ENCODE measurements at regions not wholly inside any gene's neighbourhood (a gene's known extent, or its start where the extent isn't known, plus 50 kb on each side); places are given as distances from the start of the nearest gene placed in this dataset.
"Not testable (repeated sequence)": the region's sequence is repeated elsewhere in the genome, so short reads cannot be mapped to it uniquely, and the experiment has no call there.

DNA sequence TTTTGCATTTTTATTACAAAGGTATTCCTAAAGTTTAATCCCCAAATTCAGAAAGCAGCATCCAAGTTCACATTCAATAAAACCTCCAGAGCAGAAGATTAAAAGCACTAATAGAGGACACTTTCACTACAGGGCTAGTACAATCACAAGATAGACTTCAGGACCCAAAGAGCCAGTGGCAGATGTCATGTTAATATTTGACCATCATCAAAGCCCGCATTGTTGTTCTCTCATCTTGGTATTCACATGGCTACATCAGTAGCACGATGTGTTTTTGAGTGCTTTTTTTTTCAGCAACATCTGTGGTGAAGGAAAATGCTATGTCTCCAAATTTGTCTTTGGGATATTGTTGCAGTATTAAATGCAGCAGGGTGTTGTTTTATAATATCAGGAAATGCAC lies 134.3 kb downstream of the ARL4A start:
- Histone ChIP-seq H3K9me3 (replicated peaks; ENCODE audit: control insufficient read depth, low read depth, low read length) (no peaks in the 10 kb centered on the region), H3K4me1 (ENCODE audit: control insufficient read depth, insufficient read depth, low read length) (no peaks in the 10 kb centered on the region), H3K4me3 (ENCODE audit: low read length) (no peak overlapping the region), H3K36me3 (ENCODE audit: control insufficient read depth, insufficient read depth, low read length) (no peaks in the 10 kb centered on the region), H3K27ac (ENCODE audit: low read length) (no peak overlapping the region), H3K27me3 (ENCODE audit: control insufficient read depth, insufficient read depth, low read length) (no peaks in the 10 kb centered on the region)
- DNase-seq, result no peak
- no CpG with 5 or more reads among the region's 2 CpGs for WGBS (ENCODE audit: insufficient coverage)

DNA sequence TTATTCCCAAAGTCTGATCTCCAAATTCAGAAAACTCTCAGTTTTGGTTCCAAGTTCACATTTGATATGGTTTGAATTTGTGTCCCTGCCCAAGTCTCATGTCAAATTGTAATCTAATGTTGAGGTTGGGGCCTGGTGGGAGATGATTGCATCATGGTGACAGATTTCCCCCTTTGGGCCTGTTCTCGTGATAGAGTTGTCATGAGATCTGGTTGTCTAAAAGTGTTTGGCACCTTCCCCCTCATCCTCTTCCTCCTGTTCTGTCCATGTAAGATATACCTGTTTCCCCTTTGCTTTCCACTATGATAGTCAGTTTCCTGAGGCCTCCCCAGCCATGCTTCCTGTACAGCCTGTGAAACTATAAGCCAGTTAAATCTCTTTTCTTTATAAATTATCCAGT lies 138.6 kb downstream of the ARL4A start:
- DNase-seq, result no peak
- H3K27ac ChIP-seq (ENCODE audit: low read length), result no peak overlapping the region

DNA sequence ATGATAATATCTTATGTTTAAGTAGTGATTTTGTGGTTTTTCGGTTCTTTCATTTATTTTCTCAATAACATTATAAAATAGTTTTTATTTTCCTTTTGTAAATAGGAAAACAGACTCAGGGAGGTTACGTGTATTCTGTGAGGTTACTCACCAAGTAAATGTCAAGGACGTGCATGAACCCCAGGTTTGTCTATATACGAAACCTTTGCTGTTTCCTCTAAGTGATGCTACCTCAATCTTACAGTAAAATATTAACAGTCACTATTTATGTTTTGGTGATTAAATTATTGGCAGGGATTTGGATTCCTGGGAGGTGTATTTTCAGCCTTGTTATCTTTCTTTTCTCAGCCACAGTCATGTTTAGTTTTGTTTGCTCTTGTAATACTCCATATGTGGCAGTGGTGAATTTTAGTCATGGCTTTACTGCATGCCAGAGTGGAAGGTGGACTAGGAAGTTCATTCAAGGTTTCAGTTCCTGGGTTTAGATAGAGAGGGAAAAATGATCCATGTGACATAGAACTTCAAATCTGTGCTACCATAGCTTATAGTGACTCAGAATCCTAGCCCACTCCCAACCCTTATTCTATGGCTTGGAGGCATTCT lies 139.9 kb downstream of the ARL4A start:
- no CpG with 5 or more reads among the region's 4 CpGs for WGBS (ENCODE audit: insufficient coverage)
- Histone ChIP-seq H3K9me3 (replicated peaks; ENCODE audit: control insufficient read depth, low read depth, low read length) (no peaks in the 10 kb centered on the region), H3K36me3 (ENCODE audit: control insufficient read depth, insufficient read depth, low read length) (no peaks in the 10 kb centered on the region), H3K27me3 (ENCODE audit: control insufficient read depth, insufficient read depth, low read length) (no peaks in the 10 kb centered on the region), H3K4me3 (ENCODE audit: low read length) (no peak overlapping the region), H3K27ac (ENCODE audit: low read length) (no peak overlapping the region), H3K4me1 (ENCODE audit: control insufficient read depth, insufficient read depth, low read length) (no peaks in the 10 kb centered on the region)
- no peak for DNase-seq

More for the DNA sequence above, 138.6 kb downstream of the ARL4A start:
- no peaks in the 10 kb centered on the region for H3K4me1 ChIP-seq (ENCODE audit: control insufficient read depth, insufficient read depth, low read length)
- H3K9me3 ChIP-seq (replicated peaks; ENCODE audit: control insufficient read depth, low read depth, low read length), result no peaks in the 10 kb centered on the region
- H3K36me3 ChIP-seq (ENCODE audit: control insufficient read depth, insufficient read depth, low read length), result no peaks in the 10 kb centered on the region
- no peak overlapping the region for H3K4me3 ChIP-seq (ENCODE audit: low read length)
- no peaks in the 10 kb centered on the region for H3K27me3 ChIP-seq (ENCODE audit: control insufficient read depth, insufficient read depth, low read length)
- no CpG with 5 or more reads among the region's 1 CpG for WGBS (ENCODE audit: insufficient coverage)

DNA sequence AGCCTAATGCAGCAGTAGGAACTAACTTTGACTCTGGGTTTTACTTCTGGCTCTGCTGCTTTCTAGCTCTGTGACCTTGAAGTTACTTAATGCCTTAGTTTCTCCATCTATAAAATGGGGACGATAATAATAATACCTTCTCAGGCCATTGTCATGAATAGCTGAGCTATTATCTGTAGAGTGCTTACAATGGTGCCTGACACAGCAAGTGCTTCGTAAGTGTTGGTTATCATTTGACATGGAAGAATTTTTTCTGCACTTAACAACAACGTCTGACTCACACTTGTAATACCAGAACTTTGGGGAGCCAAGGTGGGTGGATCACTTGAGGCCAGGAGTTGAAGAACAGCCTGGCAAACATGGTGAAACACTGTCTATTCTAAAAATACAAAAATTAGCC lies 140.5 kb downstream of the ARL4A start:
- WGBS (ENCODE audit: insufficient coverage), result no CpG with 5 or more reads among the region's 3 CpGs
- no peak for DNase-seq
- Histone ChIP-seq H3K4me3 (ENCODE audit: low read length) (no peak overlapping the region), H3K27ac (ENCODE audit: low read length) (no peak overlapping the region), H3K36me3 (ENCODE audit: control insufficient read depth, insufficient read depth, low read length) (no peaks in the 10 kb centered on the region), H3K27me3 (ENCODE audit: control insufficient read depth, insufficient read depth, low read length) (no peaks in the 10 kb centered on the region), H3K9me3 (replicated peaks; ENCODE audit: control insufficient read depth, low read depth, low read length) (no peaks in the 10 kb centered on the region), H3K4me1 (ENCODE audit: control insufficient read depth, insufficient read depth, low read length) (no peaks in the 10 kb centered on the region)

DNA sequence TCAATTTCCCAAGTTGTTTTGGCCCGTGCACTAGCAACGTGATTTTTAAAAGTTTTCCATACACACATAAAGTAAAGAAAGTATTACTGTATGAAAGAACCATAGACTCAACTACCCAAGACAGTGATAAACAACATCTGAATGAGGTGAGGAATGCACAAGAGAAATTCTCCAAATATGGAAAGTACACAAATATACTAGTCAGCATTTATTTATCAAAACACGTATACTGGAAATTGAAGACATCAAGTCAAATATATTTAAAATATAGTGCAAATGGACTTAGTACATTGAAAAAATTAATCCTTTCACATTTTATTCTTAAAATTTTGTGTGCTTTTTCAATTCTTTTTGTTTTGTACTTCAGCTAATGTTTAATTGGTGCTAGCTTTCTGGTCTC lies 143.6 kb downstream of the ARL4A start:
- DNase-seq, result peak; percentile 23
- no CpG with 5 or more reads among the region's 3 CpGs for WGBS (ENCODE audit: insufficient coverage)
- Histone ChIP-seq H3K4me3 (ENCODE audit: low read length) (no peak overlapping the region), H3K27ac (ENCODE audit: low read length) (no peak overlapping the region), H3K27me3 (ENCODE audit: control insufficient read depth, insufficient read depth, low read length) (no peaks in the 10 kb centered on the region), H3K36me3 (ENCODE audit: control insufficient read depth, insufficient read depth, low read length) (no peaks in the 10 kb centered on the region), H3K9me3 (replicated peaks; ENCODE audit: control insufficient read depth, low read depth, low read length) (peaks cover 8% of the 10 kb centered on the region), H3K4me1 (ENCODE audit: control insufficient read depth, insufficient read depth, low read length) (no peaks in the 10 kb centered on the region)

DNA sequence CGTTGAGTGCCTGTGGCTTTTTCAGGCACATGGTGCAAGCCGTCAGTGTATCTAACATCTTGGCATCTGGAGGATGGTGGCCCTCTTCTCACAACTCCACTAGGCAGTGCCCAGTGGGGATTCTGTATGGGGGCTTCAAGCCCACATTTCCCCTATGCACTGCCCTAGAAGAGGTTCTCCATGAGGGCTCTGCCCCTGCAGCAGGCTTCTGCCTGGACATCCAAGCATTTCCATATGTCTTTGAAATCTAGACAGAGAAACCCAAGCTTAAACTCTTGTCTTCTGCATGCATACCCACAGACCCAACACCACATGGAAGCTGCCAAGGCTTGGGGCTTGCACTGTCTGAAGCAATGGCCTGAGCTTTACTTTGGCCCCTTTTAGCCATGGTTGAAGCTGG lies 146.4 kb downstream of the ARL4A start:
- DNase-seq, result no peak
- no peak overlapping the region for H3K27ac ChIP-seq (ENCODE audit: low read length)
- no peak overlapping the region for H3K4me3 ChIP-seq (ENCODE audit: low read length)
- H3K4me1 ChIP-seq (ENCODE audit: control insufficient read depth, insufficient read depth, low read length), result no peaks in the 10 kb centered on the region
- no peaks in the 10 kb centered on the region for H3K36me3 ChIP-seq (ENCODE audit: control insufficient read depth, insufficient read depth, low read length)
- peaks cover 8% of the 10 kb centered on the region for H3K9me3 ChIP-seq (replicated peaks; ENCODE audit: control insufficient read depth, low read depth, low read length)
- H3K27me3 ChIP-seq (ENCODE audit: control insufficient read depth, insufficient read depth, low read length), result no peaks in the 10 kb centered on the region
- no CpG with 5 or more reads among the region's 2 CpGs for WGBS (ENCODE audit: insufficient coverage)

DNA sequence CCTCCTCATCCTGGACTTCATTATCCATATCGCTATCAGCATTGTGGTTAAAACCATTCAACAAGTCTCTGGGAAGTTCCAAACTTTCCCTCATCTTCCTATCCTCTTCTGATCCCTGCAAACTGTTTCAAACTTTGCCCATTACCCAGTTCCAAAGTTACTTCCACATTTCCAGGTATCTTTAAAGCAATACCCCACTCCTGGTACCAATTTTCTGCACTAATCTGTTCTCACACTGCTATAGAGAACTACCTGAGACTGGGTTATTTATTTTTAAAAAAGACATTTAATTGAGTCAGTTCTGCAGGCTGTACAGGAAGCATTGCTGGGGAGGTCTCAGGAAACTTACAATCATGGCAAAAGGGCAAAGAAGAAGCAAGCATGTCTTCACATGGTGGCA lies 147.3 kb downstream of the ARL4A start:
- WGBS (ENCODE audit: insufficient coverage), result 82% methylated on average over 1 of the region's 1 CpG
- H3K27me3 ChIP-seq (ENCODE audit: control insufficient read depth, insufficient read depth, low read length), result no peaks in the 10 kb centered on the region
- no peaks in the 10 kb centered on the region for H3K4me1 ChIP-seq (ENCODE audit: control insufficient read depth, insufficient read depth, low read length)
- H3K27ac ChIP-seq (ENCODE audit: low read length), result no peak overlapping the region
- peaks cover 8% of the 10 kb centered on the region for H3K9me3 ChIP-seq (replicated peaks; ENCODE audit: control insufficient read depth, low read depth, low read length)
- DNase-seq, result no peak
- no peak overlapping the region for H3K4me3 ChIP-seq (ENCODE audit: low read length)
- no peaks in the 10 kb centered on the region for H3K36me3 ChIP-seq (ENCODE audit: control insufficient read depth, insufficient read depth, low read length)

DNA sequence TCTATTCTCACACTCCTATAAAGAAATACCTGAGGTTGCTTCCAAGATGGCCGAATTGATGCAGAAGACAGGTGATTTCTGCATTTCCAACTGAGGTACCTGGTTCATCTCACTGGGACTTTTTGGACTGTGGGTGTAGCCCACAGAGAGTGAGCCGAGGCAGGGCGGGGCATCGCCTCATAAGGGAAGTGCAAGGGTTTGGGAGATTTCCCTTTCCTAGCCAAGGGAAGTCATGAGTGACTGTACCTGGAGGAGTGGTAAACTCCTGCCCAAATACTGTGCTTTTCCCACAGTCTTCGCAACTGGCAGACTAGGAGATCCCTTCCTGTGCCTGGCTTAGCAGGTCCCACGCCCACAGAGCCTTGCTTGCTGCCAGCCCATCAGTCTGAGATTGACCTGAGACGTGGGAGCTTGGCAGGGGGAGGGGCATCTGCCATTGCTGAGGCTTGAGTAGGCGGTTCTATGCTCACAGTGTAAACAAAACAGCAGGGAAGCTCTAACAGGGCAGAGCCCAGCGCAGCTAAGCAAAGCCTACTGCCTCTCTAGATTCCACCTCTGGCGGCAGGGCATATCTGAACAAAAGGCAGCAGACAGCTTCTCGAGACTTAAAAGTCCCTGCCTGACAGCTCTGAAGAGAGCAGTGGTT lies 152.2 kb downstream of the ARL4A start:
- WGBS (ENCODE audit: insufficient coverage), result 69% methylated on average over 4 of the region's 11 CpGs
- no peaks in the 10 kb centered on the region for H3K4me1 ChIP-seq (ENCODE audit: control insufficient read depth, insufficient read depth, low read length)
- DNase-seq, result no peak
- no peaks in the 10 kb centered on the region for H3K36me3 ChIP-seq (ENCODE audit: control insufficient read depth, insufficient read depth, low read length)
- peaks cover 2% of the 10 kb centered on the region for H3K9me3 ChIP-seq (replicated peaks; ENCODE audit: control insufficient read depth, low read depth, low read length)
- no peak overlapping the region for H3K4me3 ChIP-seq (ENCODE audit: low read length)
- H3K27ac ChIP-seq (ENCODE audit: low read length), result no peak overlapping the region
- no peaks in the 10 kb centered on the region for H3K27me3 ChIP-seq (ENCODE audit: control insufficient read depth, insufficient read depth, low read length)

DNA sequence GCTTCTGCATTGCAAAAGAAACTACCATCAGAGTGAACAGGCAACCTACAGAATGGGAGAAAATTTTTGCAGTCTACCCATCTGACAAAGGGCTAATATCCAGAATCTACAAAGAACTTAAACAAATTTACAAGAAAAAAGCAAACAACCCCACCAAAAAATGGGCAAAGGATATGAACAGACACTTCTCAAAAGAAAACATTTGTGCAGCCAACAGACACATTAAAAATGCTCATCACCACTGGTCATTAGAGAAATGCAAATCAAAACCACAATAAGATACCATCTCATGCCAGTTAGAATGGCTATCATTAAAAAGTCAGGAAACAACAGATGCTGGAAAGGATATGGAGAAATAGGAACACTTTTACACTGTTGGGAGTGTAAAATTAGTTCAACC lies 157.3 kb downstream of the ARL4A start:
- not testable (repeated sequence) for H3K4me1 ChIP-seq (ENCODE audit: control insufficient read depth, insufficient read depth, low read length); H3K36me3 ChIP-seq (ENCODE audit: control insufficient read depth, insufficient read depth, low read length); DNase-seq; H3K4me3 ChIP-seq (ENCODE audit: low read length); H3K27me3 ChIP-seq (ENCODE audit: control insufficient read depth, insufficient read depth, low read length); H3K27ac ChIP-seq (ENCODE audit: low read length)
- peaks cover 10% of the 10 kb centered on the region for H3K9me3 ChIP-seq (replicated peaks; ENCODE audit: control insufficient read depth, low read depth, low read length)

DNA sequence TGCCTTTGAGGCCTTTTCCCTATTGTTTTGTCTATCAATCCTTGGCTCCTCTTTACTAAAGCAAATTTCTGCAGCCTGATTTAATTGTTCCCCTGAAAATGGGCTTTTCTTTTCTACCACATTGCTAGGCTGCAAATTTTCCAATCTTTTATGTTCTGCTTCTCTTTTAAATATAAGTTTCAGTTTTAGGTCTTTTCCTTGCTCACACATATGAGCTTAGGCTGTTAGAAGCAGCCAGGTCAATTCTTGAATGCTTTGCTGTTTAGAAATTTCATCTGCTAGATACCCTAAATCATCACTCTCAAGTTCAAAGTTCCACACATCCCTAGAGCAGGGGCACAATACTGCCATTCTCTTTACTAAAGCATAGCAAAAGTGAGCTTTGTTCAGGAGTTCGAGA lies 159.6 kb downstream of the ARL4A start:
- Histone ChIP-seq H3K27ac (ENCODE audit: low read length) (no peak overlapping the region), H3K36me3 (ENCODE audit: control insufficient read depth, insufficient read depth, low read length) (no peaks in the 10 kb centered on the region), H3K9me3 (replicated peaks; ENCODE audit: control insufficient read depth, low read depth, low read length) (peaks cover 10% of the 10 kb centered on the region), H3K4me1 (ENCODE audit: control insufficient read depth, insufficient read depth, low read length) (no peaks in the 10 kb centered on the region), H3K27me3 (ENCODE audit: control insufficient read depth, insufficient read depth, low read length) (no peaks in the 10 kb centered on the region), H3K4me3 (ENCODE audit: low read length) (no peak overlapping the region)
- DNase-seq, result no peak
- no CpG with 5 or more reads among the region's 1 CpG for WGBS (ENCODE audit: insufficient coverage)

DNA sequence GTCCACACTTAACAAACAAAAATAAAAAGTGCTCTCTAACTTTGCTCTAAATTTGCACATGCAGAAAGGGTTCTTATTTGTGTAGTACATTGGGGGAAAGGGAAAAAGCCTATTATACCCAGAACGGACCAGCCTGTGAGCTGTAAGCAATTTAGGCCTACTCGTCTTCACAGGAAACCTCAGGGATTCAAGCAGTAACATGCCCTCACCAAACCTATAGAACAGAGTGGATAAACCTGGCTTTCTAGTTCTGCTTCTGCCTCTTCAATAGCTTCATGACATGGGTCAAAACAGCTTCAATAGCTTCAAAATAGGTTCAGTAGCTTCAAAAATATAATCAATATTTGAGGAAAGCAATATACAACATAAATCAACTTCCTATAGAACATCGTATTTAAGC lies 163.7 kb downstream of the ARL4A start:
- no peak overlapping the region for H3K27ac ChIP-seq (ENCODE audit: low read length)
- no peaks in the 10 kb centered on the region for H3K4me1 ChIP-seq (ENCODE audit: control insufficient read depth, insufficient read depth, low read length)
- H3K9me3 ChIP-seq (replicated peaks; ENCODE audit: control insufficient read depth, low read depth, low read length), result peaks cover 10% of the 10 kb centered on the region
- DNase-seq, result no peak
- no peak overlapping the region for H3K4me3 ChIP-seq (ENCODE audit: low read length)
- no peaks in the 10 kb centered on the region for H3K36me3 ChIP-seq (ENCODE audit: control insufficient read depth, insufficient read depth, low read length)
- H3K27me3 ChIP-seq (ENCODE audit: control insufficient read depth, insufficient read depth, low read length), result no peaks in the 10 kb centered on the region
- no CpG with 5 or more reads among the region's 3 CpGs for WGBS (ENCODE audit: insufficient coverage)
